ENCODE measurements at regions not wholly inside any gene's neighbourhood (a gene's known extent, or its start where the extent isn't known, plus 50 kb on each side); places are given as distances from the start of the nearest gene placed in this dataset.
A peak's percentile ranks its signal among the peaks of the same experiment; 100 is the strongest.
"Not testable (repeated sequence)": the region's sequence is repeated elsewhere in the genome, so short reads cannot be mapped to it uniquely, and the experiment has no call there.

DNA sequence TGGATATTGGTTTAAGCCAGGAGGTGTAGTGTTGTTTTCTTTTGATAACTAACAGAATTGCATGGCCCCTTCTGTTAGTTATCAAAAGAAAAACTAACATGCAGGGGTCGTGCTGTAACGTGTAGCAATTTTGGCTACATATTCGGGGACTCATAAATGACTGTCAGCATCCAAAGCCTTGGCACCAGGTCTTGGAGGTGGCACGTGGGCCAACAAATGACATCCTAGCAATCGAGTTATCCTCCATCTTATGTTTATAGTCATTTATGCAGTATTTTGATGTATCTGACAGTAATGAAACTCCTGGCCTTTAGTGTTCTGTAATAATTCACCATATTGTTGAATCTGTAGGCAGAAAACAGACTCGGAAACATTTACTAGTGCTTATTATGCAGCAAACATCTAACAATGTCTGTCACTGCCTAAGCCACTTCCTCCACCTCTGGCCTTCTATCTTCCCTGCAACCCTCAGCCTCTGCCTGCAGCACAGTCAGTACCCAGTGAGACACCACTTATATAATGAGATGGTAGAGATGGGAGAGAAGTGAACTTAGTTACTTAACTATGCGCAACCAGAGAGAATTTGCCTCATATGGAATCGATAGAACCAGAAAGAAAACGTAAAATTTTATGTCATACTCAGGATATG, 184.6 kb downstream of the AEBP2 start:
- intact Hi-C loops (cut with DNase I): no loop called here
- DNase-seq: no peak
- ATAC-seq: no peak

GRCh38 chr12:19624491-19624890, 185.2 kb downstream of the AEBP2 start:
- ATAC-seq (no peak), DNase-seq (no peak)
- intact Hi-C loops (cut with DNase I): no loop called here

DNA sequence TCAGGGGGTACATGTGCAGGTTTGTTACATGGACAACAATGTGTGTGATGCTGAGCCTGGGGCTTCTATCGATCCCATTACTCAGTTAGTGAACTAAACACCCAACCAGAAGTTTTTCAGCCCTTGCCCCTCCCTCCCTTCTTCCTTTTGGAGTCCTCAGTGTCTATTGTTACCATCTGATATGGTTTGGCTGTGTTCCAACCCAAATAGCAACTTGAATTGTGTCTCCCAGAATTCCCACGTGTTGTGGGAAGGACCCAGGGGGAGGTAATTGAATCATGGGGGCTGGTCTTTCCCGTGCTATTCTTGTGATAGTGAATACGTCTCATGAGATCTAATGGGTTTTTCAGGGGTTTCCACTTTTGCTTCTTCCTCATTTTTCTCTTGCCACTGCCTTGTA, 186.3 kb downstream of the AEBP2 start:
- ATAC-seq; intact Hi-C loops (cut with DNase I); DNase-seq: not testable (repeated sequence)

DNA sequence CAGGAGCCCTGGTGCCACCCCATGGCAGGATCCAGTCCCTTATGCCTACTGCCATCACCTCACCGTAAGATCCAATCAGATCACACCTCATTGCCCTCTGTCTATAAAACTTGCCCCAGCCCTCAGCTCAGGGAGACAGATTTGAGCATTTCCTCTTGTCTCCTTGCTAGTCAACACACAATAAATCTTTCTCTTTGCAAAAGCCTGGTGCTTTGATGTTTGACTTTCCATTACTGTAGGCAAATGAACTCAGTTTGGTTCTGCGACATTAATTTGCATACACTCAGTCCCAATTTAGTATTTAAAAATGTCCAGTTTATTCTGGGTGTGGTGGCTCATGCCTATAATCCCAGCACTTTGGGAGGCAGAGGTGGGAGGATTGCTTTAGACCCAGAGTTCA, 188.4 kb downstream of the AEBP2 start:
- no peak for ATAC-seq
- intact Hi-C loops (cut with DNase I): no loop called here
- no peak for DNase-seq

GRCh38 chr12:19630536-19630935, 191.2 kb downstream of the AEBP2 start:
- ATAC-seq (no peak), DNase-seq (no peak)
- intact Hi-C loops (cut with DNase I): no loop called here

DNA sequence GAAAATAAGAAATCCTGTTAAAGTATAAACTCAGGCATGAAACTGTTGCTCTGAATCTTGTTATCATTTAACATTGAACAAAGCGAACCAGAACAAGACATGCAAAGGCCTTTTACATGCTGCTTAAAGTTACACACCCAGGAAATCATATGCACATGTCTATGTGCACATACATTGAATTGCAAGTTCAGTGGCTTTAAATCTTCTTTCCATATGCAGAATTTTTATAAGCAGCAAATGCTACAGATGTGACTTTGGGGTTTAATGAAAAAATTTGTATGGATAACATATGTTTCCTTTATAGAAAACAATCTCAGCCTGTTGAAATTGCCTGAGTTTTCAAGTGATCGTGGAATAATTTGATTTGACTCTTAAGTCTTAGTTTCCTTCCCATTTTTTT, 193.9 kb downstream of the AEBP2 start:
- DNase-seq (no peak), ATAC-seq (no peak)

GRCh38 chr12:19633641-19634040, 194.3 kb downstream of the AEBP2 start:
- DNase-seq: no peak
- no peak for ATAC-seq
- intact Hi-C loops (cut with DNase I): no loop called here

More for the DNA sequence above, 193.9 kb downstream of the AEBP2 start:
- intact Hi-C loops (cut with DNase I): no loop called here

GRCh38 chr12:19639781-19640415, 200.6 kb downstream of the AEBP2 start:
- intact Hi-C loops (cut with DNase I): no loop called here
- no peak for ATAC-seq
- no peak for DNase-seq

DNA sequence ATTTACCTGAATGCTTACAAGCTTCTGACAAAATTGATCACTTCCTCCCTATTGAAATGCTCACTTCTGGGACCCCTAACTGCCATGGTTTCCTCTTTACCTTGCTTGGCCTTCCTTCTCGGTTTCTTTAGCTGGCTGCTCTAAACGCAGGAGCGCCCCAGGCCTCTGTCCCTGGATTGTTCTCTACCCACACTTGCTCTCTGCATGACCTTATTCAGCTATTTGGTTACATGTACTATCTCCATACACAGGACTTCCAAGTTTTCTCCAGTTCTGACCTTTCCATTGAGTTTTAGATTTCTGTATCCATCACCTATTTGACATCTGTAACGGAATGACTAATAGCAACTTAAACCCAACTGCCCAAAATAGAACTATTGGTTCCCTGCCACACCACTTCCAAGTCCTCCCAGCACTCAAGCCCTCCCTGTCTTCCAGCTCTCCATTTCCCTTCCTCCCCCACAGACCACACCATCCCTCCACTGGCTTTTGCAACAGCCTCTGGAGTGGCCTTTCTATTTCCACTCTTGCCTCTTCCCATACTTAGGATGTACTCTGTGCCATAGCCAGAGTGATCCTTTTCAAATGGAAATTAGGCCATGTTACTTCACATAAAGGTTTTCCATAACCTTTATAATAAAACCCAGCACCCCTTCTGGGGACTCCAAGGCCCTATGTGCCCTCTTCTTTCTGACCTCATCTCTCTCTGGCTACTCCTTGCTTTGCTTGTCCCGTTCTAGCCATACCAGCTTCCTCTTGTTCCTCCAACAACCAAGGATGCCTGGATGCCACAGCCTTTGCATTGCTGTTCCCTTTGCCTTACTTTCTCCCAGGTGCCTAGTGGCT, 202.2 kb downstream of the AEBP2 start:
- no peak for DNase-seq
- intact Hi-C loops (cut with DNase I): no loop called here
- peak in 1 of 2 donors; percentile 71 for ATAC-seq

GRCh38 chr12:19642345-19642744, 203.1 kb downstream of the AEBP2 start:
- intact Hi-C loops (cut with DNase I): no loop called here
- no peak for DNase-seq
- ATAC-seq: no peak

DNA sequence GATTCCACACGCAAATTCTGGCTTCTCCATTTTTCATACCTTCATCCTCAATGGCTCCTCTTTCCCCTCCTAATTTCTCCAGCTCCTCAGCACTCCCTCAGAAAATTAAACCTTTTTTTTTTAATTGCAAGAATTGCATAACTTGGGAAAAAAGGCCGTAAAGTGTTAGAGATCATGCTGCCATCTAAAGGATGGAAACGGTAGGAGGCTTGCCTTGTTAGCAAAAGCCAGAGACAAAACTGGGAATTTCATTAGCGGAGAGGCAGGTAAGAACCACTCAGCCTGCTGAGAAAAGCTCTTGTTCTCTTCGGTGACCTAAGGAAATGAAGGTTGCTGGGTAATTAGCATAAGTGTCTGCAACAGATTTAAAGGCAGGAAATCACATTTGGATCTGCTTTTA, 204.3 kb downstream of the AEBP2 start:
- intact Hi-C loops (cut with DNase I): no loop called here

GRCh38 chr12:19644571-19644970, 205.3 kb downstream of the AEBP2 start:
- intact Hi-C loops (cut with DNase I): no loop called here
- no peak for DNase-seq
- no peak for ATAC-seq

More for the DNA sequence above, 204.3 kb downstream of the AEBP2 start:
- peak in 1 of 2 donors; percentile 38 for ATAC-seq
- no peak for DNase-seq

DNA sequence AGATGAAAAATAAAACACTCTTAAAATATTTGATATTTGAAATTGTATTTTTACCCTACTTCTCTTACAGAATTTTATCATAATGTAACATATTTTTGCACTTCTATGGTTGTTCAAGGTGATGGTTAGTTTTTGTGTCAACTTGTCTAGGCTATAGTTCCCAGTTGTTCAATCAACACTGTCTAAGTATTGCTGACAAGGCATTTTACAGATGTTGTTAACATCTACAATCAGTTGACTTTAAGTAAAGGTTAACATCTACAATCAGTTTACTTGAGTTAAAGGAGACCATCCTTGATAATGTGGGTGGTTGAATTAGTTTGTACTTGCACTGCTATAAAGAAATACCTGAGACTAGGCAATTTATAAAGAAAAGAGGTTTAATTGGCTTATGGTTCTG, 206.5 kb downstream of the AEBP2 start:
- DNase-seq (no peak), ATAC-seq (no peak)
- intact Hi-C loops (cut with DNase I): no loop called here

GRCh38 chr12:19646599-19646998, 207.3 kb downstream of the AEBP2 start:
- no peak for ATAC-seq
- intact Hi-C loops (cut with DNase I): no loop called here
- DNase-seq: no peak

GRCh38 chr12:19647806-19648556, 208.7 kb downstream of the AEBP2 start:
- ATAC-seq (no peak), DNase-seq (no peak)
- intact Hi-C loops (cut with DNase I): no loop called here

DNA sequence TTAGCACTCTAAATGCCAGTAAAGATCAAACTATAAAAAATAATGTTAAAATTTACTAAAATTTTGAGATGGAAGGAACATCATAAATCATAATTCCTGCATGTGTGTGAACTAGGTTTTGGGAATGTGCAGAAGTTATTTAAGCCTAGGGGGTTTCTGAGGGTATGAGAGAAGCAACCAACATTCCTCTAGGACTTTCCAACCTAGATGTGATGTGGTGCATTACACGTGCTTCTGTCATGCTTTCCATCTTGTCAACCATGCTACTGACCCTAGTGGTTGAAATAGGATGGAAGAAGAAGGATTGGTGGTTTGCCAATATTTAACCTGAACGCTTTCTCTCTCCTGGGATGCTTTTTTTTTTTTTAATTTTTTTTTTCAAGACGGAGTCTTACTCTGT, 209.3 kb downstream of the AEBP2 start:
- ATAC-seq (no peak), DNase-seq (no peak)
- intact Hi-C loops (cut with DNase I): no loop called here

DNA sequence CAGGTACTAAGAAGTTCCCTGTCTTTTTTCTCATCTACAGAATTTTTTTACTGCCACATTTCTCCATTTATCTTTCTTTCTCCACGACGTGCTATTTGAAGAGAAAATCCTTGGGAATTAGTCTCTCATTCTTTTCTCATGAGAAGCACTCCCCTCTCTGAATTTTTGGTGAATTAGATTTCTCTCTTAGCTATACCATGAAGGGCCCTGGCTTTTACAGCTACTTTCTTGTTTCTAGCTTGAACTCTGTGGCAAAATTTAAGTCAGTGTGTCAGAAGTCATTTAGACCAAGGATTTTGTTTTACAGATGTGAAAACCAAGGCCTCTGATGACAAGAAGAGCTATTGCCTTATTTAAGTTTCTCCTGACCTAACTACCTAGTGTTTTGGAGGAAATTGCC, 213.1 kb downstream of the AEBP2 start:
- no peak for ATAC-seq
- DNase-seq: no peak
- intact Hi-C loops (cut with DNase I): no loop called here

- DNase-seq (no peak), ATAC-seq (peak in 1 of 2 donors; percentile 53)
- intact Hi-C loops (cut with DNase I): no loop called here
These were observed 215.5 kb downstream of the AEBP2 start for GRCh38 chr12:19654650-19655376.

- intact Hi-C loops (cut with DNase I): no loop called here
- no peak for ATAC-seq
- DNase-seq: no peak
These were observed 217.9 kb downstream of the AEBP2 start for GRCh38 chr12:19657118-19657731.

All from left cardiac atrium (tissue), 4 donors.